ENCODE measurements at regions not wholly inside any gene's neighbourhood (a gene's known extent, or its start where the extent isn't known, plus 50 kb on each side); places are given as distances from the start of the nearest gene placed in this dataset.

DNA sequence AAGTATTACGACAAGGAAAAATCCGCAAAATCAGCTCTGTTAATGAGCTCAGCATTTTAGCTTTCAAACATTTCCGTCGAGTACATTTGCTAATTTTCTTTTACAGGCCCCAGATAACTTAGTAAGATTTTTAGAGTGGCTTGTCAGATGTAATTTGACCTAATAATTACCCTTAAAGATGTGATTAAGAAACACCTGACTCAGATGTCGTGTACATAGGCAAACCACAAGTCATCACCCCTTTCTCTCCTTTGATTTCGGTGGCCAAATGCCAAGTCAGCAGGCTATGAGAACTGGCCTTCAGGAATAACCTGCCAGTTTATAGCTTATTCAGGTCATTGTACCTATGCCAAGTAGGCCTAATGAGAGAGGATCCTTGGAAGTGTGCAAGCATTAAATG, 369.6 kb downstream of the PCDH7 start:
- no peaks in the 10 kb centered on the region for H3K4me1 ChIP-seq (ENCODE audit: insufficient read depth, low read length)
- Mint-ChIP-seq H3K27me3 (no peaks in the 10 kb centered on the region), H3K4me3 (no peak overlapping the region), H3K36me3 (no peaks in the 10 kb centered on the region), H3K27ac (no peak overlapping the region), H3K4me1 (no peaks in the 10 kb centered on the region), H3K9me3 (peaks cover 0 to 5% (median 1%) of the 10 kb centered on the region in 8 donors)
- H3K27ac ChIP-seq (ENCODE audit: low read depth, low read length), result no peak overlapping the region
- no peaks in the 10 kb centered on the region for H3K27me3 ChIP-seq (ENCODE audit: insufficient read depth, low read length)
- no peaks in the 10 kb centered on the region for H3K36me3 ChIP-seq (ENCODE audit: insufficient read depth, low read length)
- intact Hi-C loops (cut with micrococcal nuclease), result no loop called here
- no peak for DNase-seq
- ChIA-PET POLR2A (ENCODE audit: partially characterized antibody) (no interaction called here), CTCF (ENCODE audit: partially characterized antibody) (no interaction called here)
- no peak overlapping the region for H3K4me3 ChIP-seq (ENCODE audit: low read length in 2 of 2)
- H3K9me3 ChIP-seq (ENCODE audit: control insufficient read depth in 1 of 2, low read length in 2 of 2), result no peaks in the 10 kb centered on the region

DNA sequence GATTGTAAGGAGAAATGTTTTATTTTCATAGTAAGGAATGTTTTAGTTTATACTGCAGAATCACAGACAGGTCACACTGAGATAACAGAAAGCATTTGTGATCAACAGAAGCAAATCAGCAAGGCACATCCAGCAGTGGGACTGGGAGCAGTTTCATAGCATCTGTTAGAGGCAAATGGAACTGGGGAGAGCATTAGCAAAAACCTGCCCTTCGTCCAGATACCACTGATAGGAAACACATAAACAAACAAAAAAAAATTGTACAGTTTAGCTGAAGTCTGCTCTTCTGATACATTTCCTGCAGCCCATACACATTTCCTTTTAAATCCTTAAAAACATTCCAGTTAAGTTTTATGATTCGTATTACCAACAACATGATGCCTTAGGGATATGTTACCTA, 374.3 kb downstream of the PCDH7 start:
- CTCF ChIA-PET (ENCODE audit: partially characterized antibody), result no interaction called here
- POLR2A ChIA-PET (ENCODE audit: partially characterized antibody), result no interaction called here
- Mint-ChIP-seq H3K4me1 (no peaks in the 10 kb centered on the region), H3K4me3 (no peak overlapping the region), H3K36me3 (no peaks in the 10 kb centered on the region), H3K27ac (no peak overlapping the region), H3K9me3 (peaks cover 0 to 10% (median 4%) of the 10 kb centered on the region in 8 donors), H3K27me3 (no peaks in the 10 kb centered on the region)
- DNase-seq, result no peak
- no peaks in the 10 kb centered on the region for H3K9me3 ChIP-seq (ENCODE audit: control insufficient read depth in 1 of 2, low read length in 2 of 2)
- no peaks in the 10 kb centered on the region for H3K36me3 ChIP-seq (ENCODE audit: insufficient read depth, low read length)
- H3K27ac ChIP-seq (ENCODE audit: low read depth, low read length), result no peak overlapping the region
- no peaks in the 10 kb centered on the region for H3K27me3 ChIP-seq (ENCODE audit: insufficient read depth, low read length)
- H3K4me3 ChIP-seq (ENCODE audit: low read length in 2 of 2), result no peak overlapping the region
- intact Hi-C loops (cut with micrococcal nuclease), result no loop called here
- H3K4me1 ChIP-seq (ENCODE audit: insufficient read depth, low read length), result no peaks in the 10 kb centered on the region

DNA sequence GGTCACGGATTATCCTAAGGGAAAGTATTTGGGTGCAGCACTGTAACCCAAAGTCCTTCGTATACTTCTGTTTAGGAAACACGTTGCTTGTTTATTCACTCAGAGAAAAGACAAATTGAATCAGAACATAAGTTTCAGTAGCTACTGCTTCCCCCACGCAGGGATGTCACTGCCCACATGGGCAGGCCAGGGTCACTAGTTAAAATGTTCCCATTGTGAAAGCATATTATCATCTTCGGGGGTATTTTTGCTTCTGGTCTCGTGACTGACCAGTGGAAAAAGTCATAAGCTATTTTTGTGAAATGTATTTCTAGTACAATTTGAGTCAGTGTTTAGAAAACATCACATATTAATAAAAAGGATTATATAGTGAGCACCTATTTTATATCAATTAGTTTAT, 377.8 kb downstream of the PCDH7 start:
- Histone ChIP-seq H3K4me1 (ENCODE audit: insufficient read depth, low read length) (no peaks in the 10 kb centered on the region), H3K27me3 (ENCODE audit: insufficient read depth, low read length) (no peaks in the 10 kb centered on the region), H3K4me3 (ENCODE audit: low read length in 2 of 2) (no peak overlapping the region), H3K36me3 (ENCODE audit: insufficient read depth, low read length) (no peaks in the 10 kb centered on the region), H3K9me3 (ENCODE audit: control insufficient read depth in 1 of 2, low read length in 2 of 2) (no peaks in the 10 kb centered on the region), H3K27ac (ENCODE audit: low read depth, low read length) (no peak overlapping the region)
- POLR2A ChIA-PET (ENCODE audit: partially characterized antibody), result no interaction called here
- intact Hi-C loops (cut with micrococcal nuclease), result no loop called here
- no peak overlapping the region for H3K27ac Mint-ChIP-seq
- no peak overlapping the region for H3K4me3 Mint-ChIP-seq
- no peaks in the 10 kb centered on the region for H3K4me1 Mint-ChIP-seq
- no peaks in the 10 kb centered on the region for H3K27me3 Mint-ChIP-seq
- CTCF ChIA-PET (ENCODE audit: partially characterized antibody), result no interaction called here
- peaks cover 0 to 10% (median 4%) of the 10 kb centered on the region in 8 donors for H3K9me3 Mint-ChIP-seq
- DNase-seq, result peak in 1 of 5 donors; percentile 9
- no peaks in the 10 kb centered on the region for H3K36me3 Mint-ChIP-seq

DNA sequence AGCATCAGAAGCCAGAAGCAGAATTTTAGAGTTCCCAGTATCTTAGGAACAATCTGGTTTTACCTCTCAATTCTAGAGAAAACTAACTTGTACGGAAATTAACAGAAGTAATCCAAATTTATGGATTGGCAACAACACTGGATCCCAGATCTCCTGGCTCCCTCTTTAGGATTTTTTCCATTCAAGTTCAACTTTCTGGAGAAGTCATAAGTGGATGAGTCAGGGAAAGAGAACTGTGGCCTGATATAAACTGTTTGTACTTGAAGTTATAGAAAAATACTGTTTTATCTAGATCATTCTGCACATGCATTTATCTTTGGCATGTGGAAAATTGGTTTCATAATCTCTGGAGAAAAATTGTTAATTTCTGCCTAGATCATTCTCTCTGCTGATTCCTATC, 380.4 kb downstream of the PCDH7 start:
- ChIA-PET POLR2A (ENCODE audit: partially characterized antibody) (no interaction called here), CTCF (ENCODE audit: partially characterized antibody) (no interaction called here)
- no peak overlapping the region for H3K4me3 Mint-ChIP-seq
- Histone ChIP-seq H3K36me3 (ENCODE audit: insufficient read depth, low read length) (no peaks in the 10 kb centered on the region), H3K9me3 (ENCODE audit: control insufficient read depth in 1 of 2, low read length in 2 of 2) (no peaks in the 10 kb centered on the region), H3K27ac (ENCODE audit: low read depth, low read length) (no peak overlapping the region), H3K4me1 (ENCODE audit: insufficient read depth, low read length) (no peaks in the 10 kb centered on the region), H3K4me3 (ENCODE audit: low read length in 2 of 2) (no peak overlapping the region), H3K27me3 (ENCODE audit: insufficient read depth, low read length) (no peaks in the 10 kb centered on the region)
- peaks cover 2 to 10% (median 8%) of the 10 kb centered on the region in 8 donors for H3K9me3 Mint-ChIP-seq
- H3K4me1 Mint-ChIP-seq, result no peaks in the 10 kb centered on the region
- DNase-seq, result no peak
- no peaks in the 10 kb centered on the region for H3K36me3 Mint-ChIP-seq
- no peaks in the 10 kb centered on the region for H3K27me3 Mint-ChIP-seq
- intact Hi-C loops (cut with micrococcal nuclease), result no loop called here
- H3K27ac Mint-ChIP-seq, result no peak overlapping the region

DNA sequence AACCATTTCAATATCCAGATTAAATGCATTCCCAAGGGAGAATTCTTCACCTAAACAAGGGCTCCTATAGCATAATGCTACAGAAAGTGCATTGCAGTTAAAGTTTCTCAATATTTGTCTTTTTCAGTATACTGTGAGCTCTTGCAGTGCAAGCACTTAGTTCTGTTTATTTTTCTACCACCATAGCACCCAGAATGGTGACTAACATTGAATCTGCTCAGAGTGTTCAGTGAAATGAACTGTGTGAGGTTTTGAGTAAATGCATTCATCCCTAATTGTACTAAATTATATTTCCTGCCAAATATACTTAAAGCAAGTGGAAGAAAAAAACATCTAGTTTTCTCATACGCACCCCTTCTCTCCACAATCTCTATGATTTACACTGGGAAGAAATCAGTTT, 383.9 kb downstream of the PCDH7 start:
- Mint-ChIP-seq H3K27ac (no peak overlapping the region), H3K36me3 (no peaks in the 10 kb centered on the region), H3K4me3 (no peak overlapping the region), H3K4me1 (no peaks in the 10 kb centered on the region), H3K27me3 (no peaks in the 10 kb centered on the region), H3K9me3 (peaks cover 0 to 14% (median 7%) of the 10 kb centered on the region in 8 donors)
- CTCF ChIA-PET (ENCODE audit: partially characterized antibody), result no interaction called here
- intact Hi-C loops (cut with micrococcal nuclease), result no loop called here
- H3K4me3 ChIP-seq (ENCODE audit: low read length in 2 of 2), result no peak overlapping the region
- no peak for DNase-seq
- no peaks in the 10 kb centered on the region for H3K36me3 ChIP-seq (ENCODE audit: insufficient read depth, low read length)
- H3K27ac ChIP-seq (ENCODE audit: low read depth, low read length), result no peak overlapping the region
- no peaks in the 10 kb centered on the region for H3K27me3 ChIP-seq (ENCODE audit: insufficient read depth, low read length)
- no peaks in the 10 kb centered on the region for H3K9me3 ChIP-seq (ENCODE audit: control insufficient read depth in 1 of 2, low read length in 2 of 2)
- POLR2A ChIA-PET (ENCODE audit: partially characterized antibody), result no interaction called here
- no peaks in the 10 kb centered on the region for H3K4me1 ChIP-seq (ENCODE audit: insufficient read depth, low read length)

DNA sequence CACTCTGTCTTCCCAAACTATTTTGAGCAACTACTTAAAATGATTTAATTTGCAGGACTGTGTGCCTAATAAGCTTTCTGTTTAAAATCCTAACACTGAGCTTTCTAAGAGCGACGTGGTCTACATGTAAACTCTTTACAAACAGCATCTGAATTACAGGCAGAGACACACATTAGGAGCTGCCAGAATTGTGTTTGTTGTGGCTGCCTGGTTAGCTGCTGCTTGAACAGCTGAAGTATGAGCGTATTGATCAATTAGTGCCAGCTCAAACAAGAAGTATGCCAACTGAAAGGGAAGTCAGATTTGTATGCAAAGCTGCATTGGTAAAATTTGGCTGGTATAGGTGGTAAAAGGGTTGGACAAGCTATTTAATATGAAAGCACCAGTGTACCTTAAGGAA, 384.4 kb downstream of the PCDH7 start:
- ChIA-PET POLR2A (ENCODE audit: partially characterized antibody) (no interaction called here), CTCF (ENCODE audit: partially characterized antibody) (no interaction called here)
- Histone ChIP-seq H3K9me3 (ENCODE audit: control insufficient read depth in 1 of 2, low read length in 2 of 2) (no peaks in the 10 kb centered on the region), H3K4me3 (ENCODE audit: low read length in 2 of 2) (no peak overlapping the region), H3K36me3 (ENCODE audit: insufficient read depth, low read length) (no peaks in the 10 kb centered on the region), H3K27me3 (ENCODE audit: insufficient read depth, low read length) (no peaks in the 10 kb centered on the region), H3K27ac (ENCODE audit: low read depth, low read length) (no peak overlapping the region), H3K4me1 (ENCODE audit: insufficient read depth, low read length) (no peaks in the 10 kb centered on the region)
- intact Hi-C loops (cut with micrococcal nuclease), result no loop called here
- no peak overlapping the region for H3K27ac Mint-ChIP-seq
- no peaks in the 10 kb centered on the region for H3K27me3 Mint-ChIP-seq
- no peaks in the 10 kb centered on the region for H3K4me1 Mint-ChIP-seq
- peaks cover 0 to 14% (median 7%) of the 10 kb centered on the region in 8 donors for H3K9me3 Mint-ChIP-seq
- H3K4me3 Mint-ChIP-seq, result no peak overlapping the region
- H3K36me3 Mint-ChIP-seq, result no peaks in the 10 kb centered on the region
- no peak for DNase-seq

DNA sequence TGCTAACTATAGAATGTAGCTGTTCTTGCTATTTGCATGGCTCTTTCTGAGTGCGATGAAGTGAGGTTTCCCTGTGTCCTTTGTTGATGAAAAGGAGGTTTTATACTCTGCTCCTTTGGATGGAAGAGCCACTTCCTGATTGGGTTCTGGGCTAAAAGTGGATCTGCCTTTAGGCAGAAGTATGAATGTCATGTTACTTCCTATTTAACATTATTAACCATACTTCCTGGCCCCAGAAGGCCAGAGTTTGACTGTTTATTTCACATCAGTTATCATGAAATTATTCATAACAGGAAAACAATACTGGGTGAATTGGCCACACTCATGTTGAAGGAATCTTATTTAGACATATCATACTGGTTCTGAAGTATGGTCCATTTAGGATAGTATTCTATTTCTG, 386.2 kb downstream of the PCDH7 start:
- Mint-ChIP-seq H3K4me1 (no peaks in the 10 kb centered on the region), H3K9me3 (peaks cover 0 to 14% (median 8%) of the 10 kb centered on the region in 8 donors), H3K27me3 (no peaks in the 10 kb centered on the region), H3K4me3 (no peak overlapping the region), H3K27ac (no peak overlapping the region), H3K36me3 (no peaks in the 10 kb centered on the region)
- Histone ChIP-seq H3K27ac (ENCODE audit: low read depth, low read length) (no peak overlapping the region), H3K27me3 (ENCODE audit: insufficient read depth, low read length) (no peaks in the 10 kb centered on the region), H3K36me3 (ENCODE audit: insufficient read depth, low read length) (no peaks in the 10 kb centered on the region), H3K9me3 (ENCODE audit: control insufficient read depth in 1 of 2, low read length in 2 of 2) (no peaks in the 10 kb centered on the region), H3K4me1 (ENCODE audit: insufficient read depth, low read length) (no peaks in the 10 kb centered on the region), H3K4me3 (ENCODE audit: low read length in 2 of 2) (no peak overlapping the region)
- POLR2A ChIA-PET (ENCODE audit: partially characterized antibody), result no interaction called here
- no peak for DNase-seq
- intact Hi-C loops (cut with micrococcal nuclease), result no loop called here
- CTCF ChIA-PET (ENCODE audit: partially characterized antibody), result no interaction called here

DNA sequence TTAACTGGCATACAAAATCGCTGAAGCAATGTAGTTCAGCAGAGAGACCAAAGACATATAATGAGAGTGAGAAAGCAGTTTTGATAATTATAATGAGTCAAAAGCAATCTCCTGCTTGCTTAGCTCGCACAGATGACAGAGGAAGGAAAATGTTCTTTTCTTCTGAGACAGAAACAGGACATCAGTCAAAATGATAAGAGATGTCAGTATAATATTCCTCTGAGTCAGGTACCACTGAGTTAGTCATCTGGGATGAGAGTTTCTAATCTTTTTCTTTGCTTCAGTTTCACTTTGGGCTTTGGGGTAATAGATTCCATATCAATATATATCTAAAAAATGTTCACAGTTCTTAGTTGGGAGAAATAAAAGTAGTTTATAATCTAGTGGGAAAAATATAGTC, 387.2 kb downstream of the PCDH7 start:
- no peak for DNase-seq
- no peaks in the 10 kb centered on the region for H3K9me3 ChIP-seq (ENCODE audit: control insufficient read depth in 1 of 2, low read length in 2 of 2)
- no peaks in the 10 kb centered on the region for H3K36me3 Mint-ChIP-seq
- no peaks in the 10 kb centered on the region for H3K4me1 ChIP-seq (ENCODE audit: insufficient read depth, low read length)
- H3K27me3 ChIP-seq (ENCODE audit: insufficient read depth, low read length), result no peaks in the 10 kb centered on the region
- CTCF ChIA-PET (ENCODE audit: partially characterized antibody), result no interaction called here
- no peak overlapping the region for H3K27ac ChIP-seq (ENCODE audit: low read depth, low read length)
- no peaks in the 10 kb centered on the region for H3K36me3 ChIP-seq (ENCODE audit: insufficient read depth, low read length)
- no peaks in the 10 kb centered on the region for H3K4me1 Mint-ChIP-seq
- no peaks in the 10 kb centered on the region for H3K27me3 Mint-ChIP-seq
- POLR2A ChIA-PET (ENCODE audit: partially characterized antibody), result no interaction called here
- H3K27ac Mint-ChIP-seq, result no peak overlapping the region
- intact Hi-C loops (cut with micrococcal nuclease), result no loop called here
- no peak overlapping the region for H3K4me3 Mint-ChIP-seq
- H3K4me3 ChIP-seq (ENCODE audit: low read length in 2 of 2), result no peak overlapping the region
- peaks cover 0 to 14% (median 6%) of the 10 kb centered on the region in 8 donors for H3K9me3 Mint-ChIP-seq
